Neural progenitor cell (in vitro differentiated cells): ENCODE measurements at regions not wholly inside any gene's neighbourhood (a gene's known extent, or its start where the extent isn't known, plus 50 kb on each side); places are given as distances from the start of the nearest gene placed in this dataset.

Experiments
- DNase-seq: peaks from one replicate; pipeline ENCODE4 v3.0.0-alpha.2; 2016; ENCODE audit warnings: low spot score
- H2AFZ ChIP-seq: fragments of 200-600 bp; sonication (generic); replicated peaks from 2 replicates; pipeline ENCODE4 v1.6.1; 2016; ENCODE audit warnings: antibody characterized with exemption
- H3F3A ChIP-seq: fragments of 200-600 bp; sonication (generic); 2 replicates; pipeline ENCODE4 v1.6.1; 2016; ENCODE audit warnings: antibody characterized with exemption, low read depth
- H3K27ac ChIP-seq: fragments of 200-600 bp; sonication (generic); 2 replicates; pipeline ENCODE4 v1.5.1; 2016; ENCODE audit warnings: mild to moderate bottlenecking
- H3K27me3 ChIP-seq: fragments of 200-600 bp; sonication (generic); 2 replicates; pipeline ENCODE4 v1.6.1; 2016; ENCODE audit warnings: mild to moderate bottlenecking, moderate library complexity
- H3K36me3 ChIP-seq: fragments of 200-600 bp; sonication (generic); 2 replicates; pipeline ENCODE4 v1.5.1; 2016
- H3K4me1 ChIP-seq: fragments of 200-600 bp; sonication (generic); 2 replicates; pipeline ENCODE4 v1.6.1; 2016; ENCODE audit warnings: mixed run types
- H3K4me2 ChIP-seq: fragments of 200-600 bp; sonication (generic); 2 replicates; pipeline ENCODE4 v1.6.1; 2016
- H3K4me3 ChIP-seq: fragments of 200-600 bp; sonication (generic); 2 replicates; pipeline ENCODE4 v1.5.1; 2016
- H3K79me2 ChIP-seq: fragments of 200-600 bp; sonication (generic); 2 replicates; pipeline ENCODE4 v1.6.1; 2016; ENCODE audit warnings: low read depth
- H3K9ac ChIP-seq: fragments of 200-600 bp; sonication (generic); 2 replicates; pipeline ENCODE4 v1.6.1; 2016
- H3K9me3 ChIP-seq: fragments of 200-600 bp; sonication (generic); 2 replicates; pipeline ENCODE4 v1.5.1; 2016; ENCODE audit warnings: low read depth
- H4K20me1 ChIP-seq: fragments of 200-600 bp; sonication (generic); 2 replicates; pipeline ENCODE4 v1.6.1; 2016; ENCODE audit warnings: low read depth
- H3K27ac Mint-ChIP-seq: 3 replicates; pipeline ENCODE4 v1.8.0; 2021; ENCODE audit warnings: mixed read lengths
- H3K27me3 Mint-ChIP-seq: 2 replicates; pipeline ENCODE4 v1.8.0; 2022; ENCODE audit warnings: low read depth, mild to moderate bottlenecking, inconsistent platforms, moderate library complexity, mixed read lengths; ENCODE audit not compliant: insufficient read depth
- H3K36me3 Mint-ChIP-seq: 3 replicates; pipeline ENCODE4 v1.8.0; 2021; ENCODE audit warnings: mixed read lengths
- H3K4me1 Mint-ChIP-seq: 3 replicates; pipeline ENCODE4 v1.8.0; 2021; ENCODE audit warnings: mixed read lengths
- H3K4me3 Mint-ChIP-seq: 3 replicates; pipeline ENCODE4 v1.8.0; 2021; ENCODE audit warnings: mild to moderate bottlenecking, moderate library complexity, mixed read lengths
- H3K9me3 Mint-ChIP-seq: 3 replicates; pipeline ENCODE4 v1.8.0; 2020; ENCODE audit warnings: mixed read lengths
- CTCF ChIP-seq: fragments of 200-600 bp; sonication (generic); IDR thresholded peaks from 2 replicates; pipeline ENCODE4 v1.5.1; 2017; ENCODE audit warnings: antibody characterized with exemption, mild to moderate bottlenecking
- EZH2 ChIP-seq: fragments of 200-600 bp; sonication (generic); IDR thresholded peaks from 2 replicates; pipeline ENCODE4 v1.6.1; 2017; ENCODE audit warnings: antibody characterized with exemption, mild to moderate bottlenecking, moderate library complexity
- EZH2phosphoT487 ChIP-seq: fragments of 200-600 bp; sonication (generic); IDR thresholded peaks from 2 replicates; pipeline ENCODE4 v1.6.1; 2017; ENCODE audit warnings: antibody characterized with exemption

- no peak overlapping the region for H3K4me3 Mint-ChIP-seq
- no peak overlapping the region for H3K27ac ChIP-seq
- H3K4me2 ChIP-seq, result no peak overlapping the region
- no peaks in the 10 kb centered on the region for H3K4me1 ChIP-seq
- H3F3A ChIP-seq, result no peaks in the 10 kb centered on the region
- peaks cover 3% of the 10 kb centered on the region for H3K36me3 Mint-ChIP-seq
- no peak overlapping the region for H3K4me3 ChIP-seq
- no peak overlapping the region for H2AFZ ChIP-seq
- no peaks in the 10 kb centered on the region for H3K79me2 ChIP-seq
- H4K20me1 ChIP-seq, result no peaks in the 10 kb centered on the region
- no peak overlapping the region for H3K27ac Mint-ChIP-seq
- H3K4me1 Mint-ChIP-seq, result peaks cover 7% of the 10 kb centered on the region
- no peak for TF ChIP-seq EZH2phosphoT487
- no peak for TF ChIP-seq EZH2
- TF ChIP-seq CTCF, result no peak
- no peaks in the 10 kb centered on the region for H3K9me3 ChIP-seq
- H3K9ac ChIP-seq, result no peak overlapping the region
- no peak for DNase-seq
- H3K27me3 ChIP-seq, result no peaks in the 10 kb centered on the region
- no peaks in the 10 kb centered on the region for H3K36me3 ChIP-seq
- H3K9me3 Mint-ChIP-seq, result peaks cover 12% of the 10 kb centered on the region
- peaks cover 2% of the 10 kb centered on the region for H3K27me3 Mint-ChIP-seq
Observed at GRCh38 chr10:24136070-24136469, 72.9 kb upstream of the KIAA1217 start.

- TF ChIP-seq EZH2phosphoT487 (no peak), EZH2 (no peak), CTCF (no peak)
- Histone ChIP-seq H4K20me1 (no peaks in the 10 kb centered on the region), H2AFZ (no peak overlapping the region), H3K79me2 (no peaks in the 10 kb centered on the region), H3K27ac (no peak overlapping the region), H3F3A (no peaks in the 10 kb centered on the region), H3K9me3 (no peaks in the 10 kb centered on the region), H3K36me3 (no peaks in the 10 kb centered on the region), H3K4me2 (no peak overlapping the region), H3K9ac (no peak overlapping the region), H3K4me1 (no peaks in the 10 kb centered on the region), H3K27me3 (no peaks in the 10 kb centered on the region), H3K4me3 (no peak overlapping the region)
- Mint-ChIP-seq H3K4me3 (no peak overlapping the region), H3K36me3 (no peaks in the 10 kb centered on the region), H3K27me3 (peaks cover 2% of the 10 kb centered on the region), H3K4me1 (no peaks in the 10 kb centered on the region), H3K9me3 (peaks cover 6% of the 10 kb centered on the region), H3K27ac (no peak overlapping the region)
- DNase-seq, result no peak
Observed at GRCh38 chr10:24147321-24147720, 61.6 kb upstream of the KIAA1217 start.

- Histone ChIP-seq H3K4me1 (no peaks in the 10 kb centered on the region), H3K4me2 (no peak overlapping the region), H3K27ac (no peak overlapping the region), H2AFZ (no peak overlapping the region), H4K20me1 (no peaks in the 10 kb centered on the region), H3K79me2 (no peaks in the 10 kb centered on the region), H3K4me3 (no peak overlapping the region), H3K36me3 (no peaks in the 10 kb centered on the region), H3F3A (no peaks in the 10 kb centered on the region), H3K9me3 (no peaks in the 10 kb centered on the region), H3K27me3 (no peaks in the 10 kb centered on the region), H3K9ac (no peak overlapping the region)
- TF ChIP-seq CTCF (no peak), EZH2 (no peak), EZH2phosphoT487 (no peak)
- peaks cover 2% of the 10 kb centered on the region for H3K27me3 Mint-ChIP-seq
- H3K9me3 Mint-ChIP-seq, result peaks cover 7% of the 10 kb centered on the region
- no peak for DNase-seq
- no peak overlapping the region for H3K4me3 Mint-ChIP-seq
- H3K4me1 Mint-ChIP-seq, result no peaks in the 10 kb centered on the region
- H3K27ac Mint-ChIP-seq, result no peak overlapping the region
- H3K36me3 Mint-ChIP-seq, result no peaks in the 10 kb centered on the region
Observed at GRCh38 chr10:24149640-24150039, 59.3 kb upstream of the KIAA1217 start.

- TF ChIP-seq EZH2phosphoT487 (no peak), EZH2 (no peak), CTCF (no peak)
- no peak overlapping the region for H3K4me3 ChIP-seq
- no peak overlapping the region for H3K4me2 ChIP-seq
- H3K4me1 ChIP-seq, result no peaks in the 10 kb centered on the region
- H3K9ac ChIP-seq, result no peak overlapping the region
- H3K9me3 ChIP-seq, result no peaks in the 10 kb centered on the region
- no peaks in the 10 kb centered on the region for H3K79me2 ChIP-seq
- H4K20me1 ChIP-seq, result no peaks in the 10 kb centered on the region
- no peaks in the 10 kb centered on the region for H3K4me1 Mint-ChIP-seq
- no peak overlapping the region for H2AFZ ChIP-seq
- H3F3A ChIP-seq, result no peaks in the 10 kb centered on the region
- H3K36me3 Mint-ChIP-seq, result no peaks in the 10 kb centered on the region
- H3K36me3 ChIP-seq, result no peaks in the 10 kb centered on the region
- no peak for DNase-seq
- no peak overlapping the region for H3K27ac ChIP-seq
- H3K27ac Mint-ChIP-seq, result no peak overlapping the region
- no peak overlapping the region for H3K4me3 Mint-ChIP-seq
- peaks cover 6% of the 10 kb centered on the region for H3K9me3 Mint-ChIP-seq
- H3K27me3 Mint-ChIP-seq, result peaks cover 2% of the 10 kb centered on the region
- no peaks in the 10 kb centered on the region for H3K27me3 ChIP-seq
Observed at GRCh38 chr10:24150853-24151252, 58.1 kb upstream of the KIAA1217 start.
